ENCODE measurements at regions not wholly inside any gene's neighbourhood (a gene's known extent, or its start where the extent isn't known, plus 50 kb on each side); places are given as distances from the start of the nearest gene placed in this dataset.

DNA sequence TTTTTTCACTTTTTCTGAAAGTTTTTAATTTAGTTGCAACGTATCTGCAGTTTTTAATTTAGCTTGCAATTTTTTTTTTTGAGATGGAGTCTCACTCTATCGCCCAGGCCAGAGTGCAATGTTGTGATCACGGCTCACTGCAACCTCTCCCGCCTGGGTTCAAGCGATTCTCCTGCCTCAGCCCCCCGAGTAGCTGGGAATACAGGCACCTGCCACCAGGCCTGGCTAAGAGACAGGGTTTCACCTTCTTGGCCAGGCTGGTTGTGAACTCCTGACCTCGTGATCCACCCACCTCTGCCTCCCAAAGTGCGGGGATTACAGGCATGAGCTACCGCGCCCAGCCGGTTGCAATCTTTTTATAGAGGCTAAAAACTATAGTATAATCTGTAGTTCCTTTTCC, 142.9 kb upstream of the ALCAM start:
- no peak for TF ChIP-seq GATA2 (IDR thresholded peaks at IDR 0.05; ENCODE audit: low read depth, low read length)
- TF ChIP-seq GATA3 (IDR thresholded peaks at IDR 0.05; ENCODE audit: low read depth, low read length) = no peak

DNA sequence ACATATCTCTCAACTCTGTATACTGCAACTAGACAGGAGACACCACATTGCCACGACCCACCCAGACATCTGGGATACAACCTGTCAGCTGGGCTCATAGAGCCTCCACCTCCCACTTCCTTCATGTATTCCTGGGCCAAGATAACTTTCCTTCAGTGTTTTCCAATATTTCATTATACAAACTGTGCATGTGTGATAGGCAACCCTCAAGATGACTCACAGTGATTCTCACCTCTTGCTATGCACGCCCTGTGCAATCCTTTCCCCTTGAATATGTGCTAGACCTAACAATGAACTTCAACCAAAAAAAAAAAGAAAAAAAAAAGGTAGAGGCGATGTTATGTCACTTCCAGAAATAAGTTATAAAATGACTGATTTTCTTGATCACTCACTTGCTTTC, 138.0 kb upstream of the ALCAM start:
- TF ChIP-seq GATA3 (IDR thresholded peaks at IDR 0.05; ENCODE audit: low read depth, low read length) (no peak), GATA2 (IDR thresholded peaks at IDR 0.05; ENCODE audit: low read depth, low read length) (no peak)

DNA sequence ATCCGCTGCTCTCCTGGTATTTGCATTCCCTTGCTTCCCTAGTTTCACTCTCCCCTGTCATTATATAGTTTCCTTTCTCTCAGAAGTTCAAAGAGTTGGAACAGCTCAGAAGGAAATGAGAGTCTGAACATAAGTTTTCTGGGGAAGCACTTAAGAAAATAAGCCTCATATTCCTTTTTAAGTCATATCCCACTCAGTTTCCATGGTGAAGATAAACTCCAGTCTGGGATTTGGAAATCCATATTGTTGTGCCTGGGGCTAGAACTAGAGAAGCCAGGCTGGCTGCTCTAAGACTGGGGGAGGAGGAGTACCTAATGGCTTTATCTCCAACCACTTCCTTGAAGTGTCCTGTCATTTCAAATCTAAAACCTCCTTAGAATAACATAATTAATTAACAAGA, 134.2 kb upstream of the ALCAM start:
- TF ChIP-seq GATA3 (IDR thresholded peaks at IDR 0.05; ENCODE audit: low read depth, low read length) = no peak
- no peak for TF ChIP-seq GATA2 (IDR thresholded peaks at IDR 0.05; ENCODE audit: low read depth, low read length)

GRCh38 chr3:105233010-105233409, 133.7 kb upstream of the ALCAM start:
- TF ChIP-seq GATA3 (IDR thresholded peaks at IDR 0.05; ENCODE audit: low read depth, low read length) (no peak), GATA2 (IDR thresholded peaks at IDR 0.05; ENCODE audit: low read depth, low read length) (no peak)

DNA sequence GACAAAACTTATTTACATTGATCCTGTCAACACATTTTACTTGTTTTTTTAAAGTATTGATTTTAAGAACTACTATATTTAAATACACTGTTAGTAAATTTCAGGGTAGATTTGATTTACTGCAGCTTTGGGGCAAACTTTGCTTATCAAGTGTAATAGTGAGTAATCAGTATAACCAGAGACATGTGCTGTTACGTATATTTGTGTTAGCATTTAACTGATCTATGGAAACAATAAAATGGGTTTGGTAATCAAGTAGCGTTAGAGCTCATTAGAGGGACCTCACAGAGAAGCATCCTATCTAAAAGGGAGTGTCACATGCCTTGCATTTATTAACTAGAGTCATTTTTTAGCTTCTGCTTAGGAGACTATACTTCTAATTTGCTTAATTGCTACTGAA, 131.5 kb upstream of the ALCAM start:
- TF ChIP-seq GATA3 (IDR thresholded peaks at IDR 0.05; ENCODE audit: low read depth, low read length) (no peak), GATA2 (IDR thresholded peaks at IDR 0.05; ENCODE audit: low read depth, low read length) (no peak)

DNA sequence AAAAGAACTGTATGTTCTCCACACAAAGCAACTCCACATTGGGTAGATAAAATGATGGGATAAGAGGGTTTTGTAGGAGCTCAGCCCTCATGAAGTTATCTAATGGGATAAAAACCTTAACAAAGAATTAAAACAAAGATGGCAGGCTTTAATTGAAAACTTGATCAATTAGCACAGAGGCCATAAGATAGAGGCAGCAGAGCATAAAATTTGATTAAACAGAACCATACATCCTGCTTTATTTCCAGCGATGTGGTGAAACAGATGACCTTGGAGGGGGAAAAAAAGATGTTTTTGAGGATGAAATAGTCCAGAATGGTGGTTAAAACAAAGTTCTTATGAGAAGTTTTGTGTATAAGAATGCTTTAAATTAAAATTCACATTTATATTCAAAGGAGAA, 130.9 kb upstream of the ALCAM start:
- TF ChIP-seq GATA2 (IDR thresholded peaks at IDR 0.05; ENCODE audit: low read depth, low read length) (no peak), GATA3 (IDR thresholded peaks at IDR 0.05; ENCODE audit: low read depth, low read length) (no peak)

DNA sequence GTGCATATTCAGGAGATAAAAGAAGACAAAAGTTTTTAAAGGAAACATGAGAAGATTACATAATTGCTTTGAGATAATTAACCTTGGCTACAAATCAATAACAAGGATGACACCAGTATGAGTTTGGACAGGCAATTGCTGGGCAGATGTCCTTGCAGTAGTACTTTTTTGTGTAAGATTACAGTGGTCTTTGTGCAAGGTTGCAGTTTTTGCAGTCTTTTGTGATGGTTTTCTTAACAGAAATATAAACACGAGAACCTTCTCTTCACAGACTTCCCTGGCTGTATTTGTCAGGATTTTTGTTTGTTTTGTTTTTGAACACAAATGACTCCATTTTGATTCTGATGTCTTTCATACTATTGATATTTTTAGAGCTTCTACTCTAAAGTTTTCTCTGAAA, 128.3 kb upstream of the ALCAM start:
- TF ChIP-seq GATA2 (IDR thresholded peaks at IDR 0.05; ENCODE audit: low read depth, low read length) = no peak
- no peak for TF ChIP-seq GATA3 (IDR thresholded peaks at IDR 0.05; ENCODE audit: low read depth, low read length)

GRCh38 chr3:105243076-105243475, 123.6 kb upstream of the ALCAM start:
- TF ChIP-seq GATA2 (IDR thresholded peaks at IDR 0.05; ENCODE audit: low read depth, low read length) = no peak
- TF ChIP-seq GATA3 (IDR thresholded peaks at IDR 0.05; ENCODE audit: low read depth, low read length) = no peak

- no peak for TF ChIP-seq GATA3 (IDR thresholded peaks at IDR 0.05; ENCODE audit: low read depth, low read length)
- no peak for TF ChIP-seq GATA2 (IDR thresholded peaks at IDR 0.05; ENCODE audit: low read depth, low read length)
Measured at GRCh38 chr3:105246536-105246935, 120.2 kb upstream of the ALCAM start.

GRCh38 chr3:105253225-105253624, 113.5 kb upstream of the ALCAM start:
- TF ChIP-seq GATA3 (IDR thresholded peaks at IDR 0.05; ENCODE audit: low read depth, low read length) = no peak
- no peak for TF ChIP-seq GATA2 (IDR thresholded peaks at IDR 0.05; ENCODE audit: low read depth, low read length)

GRCh38 chr3:105254154-105254553, 112.6 kb upstream of the ALCAM start:
- TF ChIP-seq GATA2 (IDR thresholded peaks at IDR 0.05; ENCODE audit: low read depth, low read length) (no peak), GATA3 (IDR thresholded peaks at IDR 0.05; ENCODE audit: low read depth, low read length) (no peak)

GRCh38 chr3:105255350-105255749, 111.4 kb upstream of the ALCAM start:
- TF ChIP-seq GATA3 (IDR thresholded peaks at IDR 0.05; ENCODE audit: low read depth, low read length) (no peak), GATA2 (IDR thresholded peaks at IDR 0.05; ENCODE audit: low read depth, low read length) (no peak)

GRCh38 chr3:105259496-105259895, 107.2 kb upstream of the ALCAM start:
- TF ChIP-seq GATA3 (IDR thresholded peaks at IDR 0.05; ENCODE audit: low read depth, low read length) = no peak
- no peak for TF ChIP-seq GATA2 (IDR thresholded peaks at IDR 0.05; ENCODE audit: low read depth, low read length)

- TF ChIP-seq GATA2 (IDR thresholded peaks at IDR 0.05; ENCODE audit: low read depth, low read length) (no peak), GATA3 (IDR thresholded peaks at IDR 0.05; ENCODE audit: low read depth, low read length) (no peak)
Measured at GRCh38 chr3:105260385-105260784, 106.3 kb upstream of the ALCAM start.

DNA sequence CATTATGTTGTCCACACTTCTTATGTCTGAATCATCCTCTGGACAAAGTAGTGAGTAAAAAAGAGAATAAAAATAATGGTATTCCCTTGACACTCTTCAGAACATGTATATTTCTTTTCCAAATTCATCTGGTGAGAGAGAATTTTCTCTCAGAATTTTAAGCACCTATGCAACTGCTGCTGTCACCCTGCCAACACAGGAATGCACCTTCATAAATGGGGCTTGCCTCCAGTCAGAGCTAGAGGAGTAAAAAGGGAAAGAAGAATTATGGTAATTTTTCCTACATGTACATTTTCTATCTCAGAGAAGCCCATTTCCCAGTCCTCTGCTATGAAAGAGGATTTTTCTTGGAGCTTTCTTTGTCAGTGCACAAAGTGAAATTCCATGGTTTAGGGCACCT, 92.2 kb upstream of the ALCAM start:
- TF ChIP-seq GATA3 (IDR thresholded peaks at IDR 0.05; ENCODE audit: low read depth, low read length) (no peak), GATA2 (IDR thresholded peaks at IDR 0.05; ENCODE audit: low read depth, low read length) (no peak)

DNA sequence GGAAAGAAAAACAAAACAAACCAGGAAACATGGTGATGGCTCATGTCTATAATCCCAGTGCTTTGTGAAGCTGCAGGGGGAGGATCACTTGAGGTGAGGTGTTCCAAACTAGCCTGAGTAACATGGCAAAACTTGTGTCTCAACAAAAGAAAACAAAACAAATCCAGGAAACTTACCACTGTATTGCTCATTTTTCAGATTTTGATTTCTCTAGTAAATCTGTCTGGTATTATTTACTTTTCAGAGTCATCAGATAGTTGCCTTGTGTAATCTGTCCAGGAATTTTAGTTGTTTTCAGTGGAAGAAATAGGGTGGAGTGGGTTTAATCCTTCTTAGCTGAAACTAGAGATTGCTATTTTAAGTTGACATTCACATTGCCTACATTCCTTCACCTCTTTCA, 91.8 kb upstream of the ALCAM start:
- no peak for TF ChIP-seq GATA2 (IDR thresholded peaks at IDR 0.05; ENCODE audit: low read depth, low read length)
- no peak for TF ChIP-seq GATA3 (IDR thresholded peaks at IDR 0.05; ENCODE audit: low read depth, low read length)
